ENCODE measurements at regions not wholly inside any gene's neighbourhood (a gene's known extent, or its start where the extent isn't known, plus 50 kb on each side); places are given as distances from the start of the nearest gene placed in this dataset.

- TF ChIP-seq CTCF (IDR thresholded peaks at IDR 0.05; ENCODE audit: borderline replicate concordance, extremely low read depth, low read length, poor library complexity, severe bottlenecking), result no peak
- TF ChIP-seq EZH2 (IDR thresholded peaks at IDR 0.05; ENCODE audit: borderline replicate concordance, low read depth, low read length, severe bottlenecking), result no peak
Measured at GRCh38 chr12:83462419-83462818, 775.7 kb downstream of the TMTC2 start.

All from DND-41 (cell line).